HG03354 (cell line): ENCODE measurements at regions not wholly inside any gene's neighbourhood (a gene's known extent, or its start where the extent isn't known, plus 50 kb on each side); places are given as distances from the start of the nearest gene placed in this dataset.

ENCODE experiments used
- ATAC-seq: cut with Tn5 transposase; IDR thresholded peaks from one replicate; pipeline ENCODE4 v1.9.1; 2021; ENCODE audit warnings: mild to moderate bottlenecking; ENCODE audit not compliant: unreplicated experiment, poor library complexity, severe bottlenecking

- ATAC-seq, result no peak
Observed at GRCh38 chr4:22233230-22233629, 282.6 kb downstream of the ADGRA3 start.

- ATAC-seq, result no peak
Observed at GRCh38 chr4:22220965-22221364, 272.4 kb upstream of the KCNIP4 start.

GRCh38 chr4:22217480-22217879 lies 268.9 kb upstream of the KCNIP4 start:
- ATAC-seq, result no peak

GRCh38 chr4:22216278-22216677 lies 267.7 kb upstream of the KCNIP4 start:
- no peak for ATAC-seq

GRCh38 chr4:22215084-22215483 lies 266.5 kb upstream of the KCNIP4 start:
- no peak for ATAC-seq

- ATAC-seq, result no peak
Observed at GRCh38 chr4:22203711-22204011, 255.1 kb upstream of the KCNIP4 start.

GRCh38 chr4:22202975-22203710 lies 254.6 kb upstream of the KCNIP4 start:
- ATAC-seq, result no peak

GRCh38 chr4:22202246-22202974 lies 253.8 kb upstream of the KCNIP4 start:
- ATAC-seq, result no peak

- no peak for ATAC-seq
Observed at GRCh38 chr4:22201256-22201655, 252.7 kb upstream of the KCNIP4 start.

- ATAC-seq, result no peak
Observed at GRCh38 chr4:22196551-22196950, 248.0 kb upstream of the KCNIP4 start.

GRCh38 chr4:22192084-22192511 lies 243.5 kb upstream of the KCNIP4 start:
- no peak for ATAC-seq

- ATAC-seq, result no peak
Observed at GRCh38 chr4:22191565-22191964, 243.0 kb upstream of the KCNIP4 start.

GRCh38 chr4:22190855-22191254 lies 242.3 kb upstream of the KCNIP4 start:
- no peak for ATAC-seq

GRCh38 chr4:22187203-22187820 lies 238.7 kb upstream of the KCNIP4 start:
- no peak for ATAC-seq

- no peak for ATAC-seq
Observed at GRCh38 chr4:22181736-22182135, 233.2 kb upstream of the KCNIP4 start.

- ATAC-seq, result no peak
Observed at GRCh38 chr4:22179124-22179874, 230.7 kb upstream of the KCNIP4 start.

GRCh38 chr4:22174640-22175039 lies 226.1 kb upstream of the KCNIP4 start:
- ATAC-seq, result no peak

- no peak for ATAC-seq
Observed at GRCh38 chr4:22170353-22170752, 221.8 kb upstream of the KCNIP4 start.

GRCh38 chr4:22167201-22167600 lies 218.6 kb upstream of the KCNIP4 start:
- ATAC-seq, result no peak

GRCh38 chr4:22162454-22162853 lies 213.9 kb upstream of the KCNIP4 start:
- ATAC-seq, result no peak
